IgD-negative memory B cell (primary cell): ENCODE measurements at regions not wholly inside any gene's neighbourhood (a gene's known extent, or its start where the extent isn't known, plus 50 kb on each side); places are given as distances from the start of the nearest gene placed in this dataset.
A peak's percentile ranks its signal among the peaks of the same experiment; 100 is the strongest.

Experiments
- H3K27ac Mint-ChIP-seq, 3 donors: one replicate each; pipeline ENCODE4 v1.8.0; 2020 to 2022; ENCODE audit warnings: mild to moderate bottlenecking in 3 of 3, mixed read lengths in 3 of 3, moderate library complexity in 1 of 3
- H3K27me3 Mint-ChIP-seq: one replicate; pipeline ENCODE4 v1.8.0; 2021; ENCODE audit warnings: mixed read lengths
- H3K36me3 Mint-ChIP-seq: one replicate; pipeline ENCODE4 v1.8.0; 2020; ENCODE audit warnings: mild to moderate bottlenecking, mixed read lengths
- H3K4me1 Mint-ChIP-seq, 3 donors: one replicate each; pipeline ENCODE4 v1.8.0; 2020 to 2022; ENCODE audit warnings: mixed read lengths in 3 of 3, mild to moderate bottlenecking in 1 of 3
- H3K4me3 Mint-ChIP-seq, 4 donors: one replicate each; pipeline ENCODE4 v1.8.0; 2020 to 2022; ENCODE audit warnings: mild to moderate bottlenecking in 4 of 4, mixed read lengths in 4 of 4, moderate library complexity in 3 of 4
- H3K9me3 Mint-ChIP-seq, 3 donors: one replicate each; pipeline ENCODE4 v1.8.0; 2020 to 2021; ENCODE audit warnings: mixed read lengths in 3 of 3, mild to moderate bottlenecking in 1 of 3

GRCh38 chr6:85396159-85396808, 53.6 kb upstream of the NT5E start:
- Mint-ChIP-seq H3K9me3 (peaks cover 3 to 6% (median 5%) of the 10 kb centered on the region in 3 donors), H3K4me1 (peaks cover 0 to 3% (median 2%) of the 10 kb centered on the region in 3 donors), H3K36me3 (peaks cover 5% of the 10 kb centered on the region), H3K4me3 (peak overlapping the region in 1 of 4 donors; percentile 28), H3K27me3 (peaks cover 2% of the 10 kb centered on the region), H3K27ac (no peak overlapping the region)

DNA sequence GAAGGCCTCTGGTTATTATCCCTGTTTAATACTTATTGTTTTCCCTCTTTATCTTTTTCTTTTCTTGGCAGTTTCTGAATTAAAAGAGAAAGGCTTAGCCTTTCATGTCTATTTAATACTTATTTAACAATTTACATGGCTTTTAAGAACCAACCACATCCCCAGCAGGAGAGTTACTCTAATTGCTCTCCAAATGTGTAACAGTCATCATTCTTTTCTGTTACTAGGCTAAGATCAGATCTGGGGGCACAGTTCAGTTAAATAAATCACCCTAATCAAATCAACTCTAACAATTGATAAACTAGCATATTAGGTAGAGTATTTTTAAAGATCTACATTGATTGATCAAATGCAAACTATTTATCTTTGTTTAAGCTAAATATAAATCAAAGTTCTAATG, 54.1 kb upstream of the NT5E start:
- peaks cover 5% of the 10 kb centered on the region for H3K36me3 Mint-ChIP-seq
- H3K27me3 Mint-ChIP-seq: no peaks in the 10 kb centered on the region
- H3K4me1 Mint-ChIP-seq: no peaks in the 10 kb centered on the region
- H3K4me3 Mint-ChIP-seq: no peak overlapping the region
- H3K9me3 Mint-ChIP-seq: peaks cover 3 to 6% (median 5%) of the 10 kb centered on the region in 3 donors
- no peak overlapping the region for H3K27ac Mint-ChIP-seq

GRCh38 chr6:85394853-85395538, 54.9 kb upstream of the NT5E start:
- Mint-ChIP-seq H3K27ac (no peak overlapping the region), H3K36me3 (peaks cover 5% of the 10 kb centered on the region), H3K9me3 (peaks cover 3 to 6% (median 5%) of the 10 kb centered on the region in 3 donors), H3K27me3 (no peaks in the 10 kb centered on the region), H3K4me1 (no peaks in the 10 kb centered on the region), H3K4me3 (no peak overlapping the region)

- H3K27me3 Mint-ChIP-seq: peaks cover 4% of the 10 kb centered on the region
- H3K4me1 Mint-ChIP-seq: no peaks in the 10 kb centered on the region
- peaks cover 3 to 6% (median 5%) of the 10 kb centered on the region in 3 donors for H3K9me3 Mint-ChIP-seq
- H3K4me3 Mint-ChIP-seq: no peak overlapping the region
- peaks cover 5% of the 10 kb centered on the region for H3K36me3 Mint-ChIP-seq
- no peak overlapping the region for H3K27ac Mint-ChIP-seq
These were observed 55.7 kb upstream of the NT5E start for GRCh38 chr6:85394199-85394598.

DNA sequence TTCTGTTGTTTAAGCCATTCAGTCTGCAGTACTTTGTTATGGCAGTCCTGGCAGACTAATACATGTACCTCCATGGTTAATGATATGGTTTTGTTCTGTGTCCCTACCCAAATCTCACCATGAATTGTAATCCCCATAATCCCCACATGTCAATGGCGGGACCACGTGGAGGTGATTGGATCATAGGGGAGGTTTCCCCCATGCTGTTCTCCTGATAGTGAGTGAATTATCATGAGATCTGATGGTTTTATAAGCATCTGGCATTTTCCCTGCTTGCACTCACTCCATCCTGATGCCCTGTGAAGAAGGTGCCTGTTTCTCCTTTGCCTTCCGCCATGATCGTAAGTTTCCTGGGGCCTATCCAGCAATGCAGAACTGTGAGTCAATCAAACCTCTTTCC, 57.5 kb upstream of the NT5E start:
- Mint-ChIP-seq H3K9me3 (peaks cover 0 to 1% (median under 1%) of the 10 kb centered on the region in 3 donors), H3K27ac (no peak overlapping the region), H3K4me1 (no peaks in the 10 kb centered on the region), H3K36me3 (peaks cover under 1% of the 10 kb centered on the region), H3K4me3 (no peak overlapping the region), H3K27me3 (peaks cover 11% of the 10 kb centered on the region)

DNA sequence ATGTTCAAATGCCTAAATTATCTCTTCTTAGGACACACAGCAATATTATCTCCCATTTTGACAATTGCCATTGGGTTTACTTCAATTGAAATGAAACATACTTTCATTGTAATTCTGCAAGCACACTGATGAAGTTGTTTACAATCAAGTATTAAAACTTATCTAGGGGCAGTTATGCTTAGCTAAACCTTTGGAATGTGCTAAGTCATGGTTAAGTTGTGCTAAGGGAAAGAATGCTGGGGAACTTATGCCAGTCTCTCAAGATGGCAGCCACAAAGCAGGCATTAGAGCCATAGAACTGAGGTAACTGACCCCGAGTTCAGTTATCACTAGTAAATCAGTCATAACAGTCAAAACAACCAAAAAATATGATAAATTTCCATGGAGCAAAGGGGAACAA, 59.1 kb upstream of the NT5E start:
- Mint-ChIP-seq H3K36me3 (peaks cover 2% of the 10 kb centered on the region), H3K9me3 (no peaks in the 10 kb centered on the region), H3K27ac (no peak overlapping the region), H3K4me1 (no peaks in the 10 kb centered on the region), H3K4me3 (no peak overlapping the region), H3K27me3 (peaks cover 11% of the 10 kb centered on the region)

DNA sequence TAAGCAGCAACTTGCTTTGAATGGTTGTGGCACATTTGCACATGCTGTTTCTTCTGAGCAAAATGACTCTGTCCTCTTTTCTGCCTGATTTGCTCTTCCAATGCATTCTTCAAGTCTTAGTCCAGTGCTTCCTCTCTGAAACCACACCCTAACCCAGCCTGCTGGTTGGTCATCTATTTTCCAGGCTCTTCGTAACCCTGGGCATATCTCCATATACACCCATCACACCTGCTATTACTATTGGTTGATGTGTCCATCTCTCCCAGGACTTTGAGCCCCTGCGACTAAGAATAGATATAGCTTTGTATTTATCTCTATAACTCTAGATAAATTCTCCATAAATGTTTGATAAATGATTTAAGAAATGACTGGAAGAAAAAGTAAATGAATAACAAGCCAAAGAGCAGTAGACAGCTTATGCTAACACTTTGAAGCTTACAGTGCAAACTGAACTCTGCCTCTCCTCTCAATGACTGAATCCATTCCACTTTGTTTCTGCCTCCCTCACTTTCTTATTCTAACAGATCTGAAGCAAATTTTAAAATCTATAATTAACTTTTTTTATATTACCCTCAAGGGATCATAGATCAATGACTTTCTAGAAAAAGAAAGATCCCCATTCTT, 59.7 kb upstream of the NT5E start:
- peaks cover 11% of the 10 kb centered on the region for H3K27me3 Mint-ChIP-seq
- no peaks in the 10 kb centered on the region for H3K9me3 Mint-ChIP-seq
- no peaks in the 10 kb centered on the region for H3K4me1 Mint-ChIP-seq
- peaks cover 2% of the 10 kb centered on the region for H3K36me3 Mint-ChIP-seq
- no peak overlapping the region for H3K4me3 Mint-ChIP-seq
- H3K27ac Mint-ChIP-seq: no peak overlapping the region

DNA sequence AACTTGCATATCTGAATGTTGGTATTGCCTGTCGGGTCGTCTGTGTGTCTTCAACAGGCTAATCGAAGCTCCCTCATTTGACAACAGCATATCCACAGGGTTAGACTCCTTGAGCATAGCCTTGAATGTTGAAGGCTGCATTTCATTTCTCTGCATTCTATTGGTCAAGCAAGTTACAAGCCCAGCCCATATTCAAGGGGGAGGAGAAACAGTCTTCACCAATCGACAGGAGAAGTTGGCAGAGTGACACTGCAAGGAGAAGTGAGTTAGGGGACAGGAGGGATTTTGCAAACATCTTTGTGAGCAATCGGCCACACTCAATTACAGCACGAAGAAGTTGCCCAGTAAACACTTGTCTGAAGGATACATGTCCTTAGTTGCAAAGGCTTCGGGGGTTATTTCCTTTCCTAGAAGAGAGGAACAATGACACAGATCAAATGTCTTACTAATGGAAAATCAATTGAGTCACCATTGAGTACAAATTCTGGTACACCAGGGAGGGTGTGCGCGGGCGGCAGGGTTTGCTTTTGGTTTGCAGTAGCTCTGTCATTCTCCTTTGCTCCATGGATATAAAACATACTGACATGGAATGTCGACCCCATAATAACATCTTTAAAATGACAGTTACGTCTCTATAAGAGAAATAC, 60.6 kb upstream of the NT5E start:
- peaks cover 11% of the 10 kb centered on the region for H3K27me3 Mint-ChIP-seq

GRCh38 chr6:85388531-85388930, 61.4 kb upstream of the NT5E start:
- H3K4me1 Mint-ChIP-seq: no peaks in the 10 kb centered on the region
- no peak overlapping the region for H3K27ac Mint-ChIP-seq
- H3K4me3 Mint-ChIP-seq: no peak overlapping the region
- H3K36me3 Mint-ChIP-seq: peaks cover 2% of the 10 kb centered on the region
- no peaks in the 10 kb centered on the region for H3K9me3 Mint-ChIP-seq
- peaks cover 11% of the 10 kb centered on the region for H3K27me3 Mint-ChIP-seq

More for the DNA sequence above, 60.6 kb upstream of the NT5E start:
- H3K27ac Mint-ChIP-seq: no peak overlapping the region
- H3K9me3 Mint-ChIP-seq: no peaks in the 10 kb centered on the region
- peaks cover 2% of the 10 kb centered on the region for H3K36me3 Mint-ChIP-seq
- no peaks in the 10 kb centered on the region for H3K4me1 Mint-ChIP-seq
- peak overlapping the region in 1 of 4 donors; percentile 17 for H3K4me3 Mint-ChIP-seq

DNA sequence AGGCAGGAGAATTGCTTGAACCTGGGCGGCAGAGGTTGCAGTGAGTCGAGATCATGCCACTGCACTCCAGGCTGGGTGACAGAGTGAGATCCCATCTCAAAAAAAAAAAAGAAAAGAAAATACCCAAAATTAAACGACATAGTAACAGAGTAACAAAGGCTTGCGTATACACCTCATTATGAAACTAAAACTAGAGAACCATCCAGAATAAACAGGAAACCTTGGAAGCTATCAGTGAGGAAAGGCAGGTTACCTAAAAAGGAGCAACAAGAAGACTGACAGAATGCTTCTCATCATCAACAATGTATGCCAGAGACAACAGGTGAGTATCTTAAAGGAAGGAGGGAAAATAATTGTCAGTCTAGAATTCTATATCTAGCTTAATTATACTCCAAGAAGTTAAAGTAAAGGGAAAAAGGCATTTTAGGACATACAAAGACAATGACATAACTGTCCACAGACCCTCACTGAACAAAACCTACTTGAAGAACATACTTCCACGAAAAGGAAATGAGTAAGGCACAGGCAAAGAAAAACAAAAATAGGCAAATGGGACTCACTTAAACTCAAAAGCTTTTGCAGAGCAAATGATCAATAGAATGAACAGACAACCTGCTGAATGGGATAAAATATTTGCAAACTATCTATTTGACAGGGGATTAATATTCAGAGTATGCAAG, 64.1 kb upstream of the NT5E start:
- H3K4me1 Mint-ChIP-seq: no peaks in the 10 kb centered on the region
- H3K4me3 Mint-ChIP-seq: no peak overlapping the region
- H3K36me3 Mint-ChIP-seq: peaks cover 2% of the 10 kb centered on the region
- no peaks in the 10 kb centered on the region for H3K9me3 Mint-ChIP-seq
- no peak overlapping the region for H3K27ac Mint-ChIP-seq
- H3K27me3 Mint-ChIP-seq: peaks cover 11% of the 10 kb centered on the region

- no peak overlapping the region for H3K4me3 Mint-ChIP-seq
- peaks cover 2% of the 10 kb centered on the region for H3K27me3 Mint-ChIP-seq
- H3K27ac Mint-ChIP-seq: no peak overlapping the region
- H3K36me3 Mint-ChIP-seq: peaks cover 3% of the 10 kb centered on the region
- no peaks in the 10 kb centered on the region for H3K4me1 Mint-ChIP-seq
- no peaks in the 10 kb centered on the region for H3K9me3 Mint-ChIP-seq
These were observed 66.8 kb upstream of the NT5E start for GRCh38 chr6:85383042-85383441.

DNA sequence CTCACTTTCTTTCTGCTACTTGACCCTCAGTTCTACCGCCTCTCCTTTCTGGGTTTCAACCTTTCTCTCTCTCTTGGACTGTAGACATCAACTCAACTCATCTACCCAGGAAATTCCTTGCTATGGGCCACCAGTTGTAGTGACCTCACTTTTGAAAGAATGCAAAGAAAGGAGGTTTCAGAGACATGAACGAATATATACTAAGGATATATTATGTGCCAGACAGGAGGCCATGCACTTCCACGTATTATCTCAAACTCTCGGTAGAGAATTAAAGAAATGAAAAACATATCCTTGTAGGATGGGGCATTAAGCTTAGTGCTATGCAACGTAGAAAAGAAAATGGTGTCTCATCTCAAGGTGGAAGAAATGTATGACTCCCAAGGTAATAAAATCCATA, 67.3 kb upstream of the NT5E start:
- H3K4me1 Mint-ChIP-seq: no peaks in the 10 kb centered on the region
- no peak overlapping the region for H3K27ac Mint-ChIP-seq
- H3K27me3 Mint-ChIP-seq: peaks cover under 1% of the 10 kb centered on the region
- peaks cover 3% of the 10 kb centered on the region for H3K36me3 Mint-ChIP-seq
- no peaks in the 10 kb centered on the region for H3K9me3 Mint-ChIP-seq
- no peak overlapping the region for H3K4me3 Mint-ChIP-seq

DNA sequence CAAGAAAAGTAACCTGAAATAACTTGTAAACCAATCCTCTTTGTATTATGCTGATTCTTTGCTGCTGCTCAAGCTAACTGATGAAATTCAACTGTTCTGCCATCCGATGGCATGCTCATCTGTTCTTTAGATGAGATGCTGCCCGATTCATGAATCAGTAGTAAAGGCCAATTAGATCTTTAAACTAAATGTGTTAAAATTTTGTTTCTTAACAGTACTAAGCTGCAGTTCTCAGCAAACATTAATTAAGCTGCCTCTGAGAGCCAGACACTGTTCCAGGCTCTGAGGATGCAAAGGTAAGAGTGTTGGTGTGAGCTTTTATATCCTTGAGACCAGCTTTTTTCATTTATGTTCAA, 77.0 kb upstream of the NT5E start:
- Mint-ChIP-seq H3K4me3 (no peak overlapping the region), H3K27me3 (no peaks in the 10 kb centered on the region), H3K36me3 (peaks cover 2% of the 10 kb centered on the region), H3K27ac (no peak overlapping the region), H3K4me1 (peaks cover 0 to 6% (median 4%) of the 10 kb centered on the region in 3 donors), H3K9me3 (no peaks in the 10 kb centered on the region)

DNA sequence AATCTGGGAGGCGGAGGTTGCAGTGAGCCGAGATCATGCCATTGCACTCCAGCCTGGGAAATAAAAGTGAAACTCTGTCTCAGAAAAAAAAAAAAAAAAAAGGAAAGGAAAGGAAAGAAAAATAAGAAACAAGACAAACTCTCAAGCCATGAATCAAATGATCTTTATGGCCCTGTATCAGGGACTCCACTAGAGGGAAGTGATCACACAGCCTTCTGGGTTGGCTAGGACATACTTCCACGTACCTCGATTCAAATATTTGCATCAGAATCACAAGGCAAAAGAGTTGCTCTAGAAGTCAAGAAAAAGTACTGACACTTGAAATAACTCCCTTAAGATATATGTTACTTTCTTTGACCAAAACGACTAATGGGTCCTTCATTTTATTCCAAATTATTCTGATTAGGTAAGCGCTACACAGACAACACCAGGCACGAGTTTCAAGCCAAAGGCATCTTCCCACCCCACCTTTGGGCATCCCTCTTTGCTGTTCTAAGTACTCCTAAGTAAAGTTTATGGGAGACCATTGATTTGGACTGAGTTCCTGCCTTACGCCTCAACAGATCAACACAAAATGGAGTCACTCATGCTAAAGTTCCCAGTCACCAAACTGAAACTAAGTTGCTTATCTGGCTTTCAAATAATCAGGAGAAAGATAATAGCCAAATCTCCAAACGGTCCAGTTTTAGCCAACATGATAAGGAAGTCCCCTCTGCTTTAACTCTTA, 77.5 kb upstream of the NT5E start:
- Mint-ChIP-seq H3K4me1 (peaks cover 0 to 6% (median 4%) of the 10 kb centered on the region in 3 donors), H3K4me3 (peak overlapping the region in 1 of 4 donors; percentile 49), H3K27ac (no peak overlapping the region), H3K9me3 (no peaks in the 10 kb centered on the region), H3K36me3 (peaks cover 2% of the 10 kb centered on the region), H3K27me3 (no peaks in the 10 kb centered on the region)
